Transverse colon (tissue), 3 donors: ENCODE measurements at regions not wholly inside any gene's neighbourhood (a gene's known extent, or its start where the extent isn't known, plus 50 kb on each side); places are given as distances from the start of the nearest gene placed in this dataset.

Experiments used
- CTCF ChIP-seq, 5 experiments: fragments of 200-600 bp in 3 of 5; fragments of 450-650 bp in 2 of 5; sonication (generic) in 3 of 5; IDR thresholded peaks; 1 replicate in 2 of 5; 2 replicates in 3 of 5; pipeline ENCODE4 v1.5.1; 2016 to 2017; ENCODE audit warnings: antibody characterized with exemption in 5 of 5, inconsistent platforms in 3 of 5, mild to moderate bottlenecking in 2 of 5, moderate library complexity in 1 of 5
- EP300 ChIP-seq: sonication (generic); formaldehyde crosslinking; IDR thresholded peaks from one replicate; pipeline ENCODE4 v1.6.1; 2017; ENCODE audit warnings: antibody characterized with exemption, low read depth

GRCh38 chr3:124097362-124098131 lies 105.6 kb upstream of the ROPN1 start:
- TF ChIP-seq EP300 (no peak), CTCF (IDR thresholded peaks at IDR 0.05) (no peak)
